ENCODE measurements at regions not wholly inside any gene's neighbourhood (a gene's known extent, or its start where the extent isn't known, plus 50 kb on each side); places are given as distances from the start of the nearest gene placed in this dataset.

DNA sequence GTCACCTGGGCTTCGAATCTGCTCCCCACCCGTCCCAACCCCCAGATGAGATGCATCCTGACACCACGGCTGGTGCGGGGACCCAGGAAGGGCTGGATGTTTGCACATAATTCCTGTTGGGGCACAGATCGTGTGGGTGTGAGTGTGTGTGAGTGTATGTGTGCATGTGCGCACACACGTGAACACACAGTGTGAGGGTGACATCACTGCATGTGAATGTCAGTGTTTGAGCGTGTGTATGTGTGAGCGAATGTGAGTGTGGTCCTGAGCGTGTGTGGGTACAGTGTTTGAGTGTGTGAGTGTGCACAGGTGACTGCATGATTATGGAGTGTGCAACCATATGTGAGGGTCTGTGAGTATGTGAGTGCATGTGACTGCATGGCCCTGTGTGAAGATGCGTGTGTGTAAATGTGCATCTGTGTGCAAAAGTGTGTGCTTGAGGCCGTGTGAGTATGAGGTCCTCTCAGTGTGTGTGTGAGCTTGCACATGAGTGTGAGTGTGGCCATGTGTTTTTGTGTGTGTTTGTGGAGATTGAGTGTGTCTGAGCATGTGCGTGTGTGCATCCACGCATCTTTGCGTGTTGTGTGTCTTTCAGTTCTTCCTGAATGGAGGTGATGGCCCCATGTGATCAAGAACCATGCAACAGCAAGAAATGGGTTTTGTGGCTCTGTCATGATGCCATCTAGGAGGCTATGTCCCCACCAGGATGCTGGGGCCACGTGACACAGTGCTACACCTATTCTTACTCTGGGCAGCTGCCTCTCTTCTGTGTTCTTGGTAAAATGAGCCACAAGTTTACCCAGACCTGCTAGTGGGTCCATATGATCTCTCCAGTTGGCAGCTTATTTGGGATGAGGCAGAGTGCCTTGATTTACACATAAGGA, 70.5 kb upstream of the GCSH start:
- Histone ChIP-seq H3K27ac (ENCODE audit: low read length) (no peak overlapping the region), H3K9ac (ENCODE audit: low read depth, low read length) (no peak overlapping the region), H3K4me1 (ENCODE audit: insufficient read depth, low read length) (no peaks in the 10 kb centered on the region), H3K4me3 (ENCODE audit: low read length) (no peak overlapping the region), H3K9me3 (ENCODE audit: insufficient read depth, low read depth, low read length) (no peaks in the 10 kb centered on the region), H3K36me3 (ENCODE audit: insufficient read depth, low read depth, low read length) (no peaks in the 10 kb centered on the region), H3K27me3 (ENCODE audit: insufficient read depth, low read length) (no peaks in the 10 kb centered on the region)

DNA sequence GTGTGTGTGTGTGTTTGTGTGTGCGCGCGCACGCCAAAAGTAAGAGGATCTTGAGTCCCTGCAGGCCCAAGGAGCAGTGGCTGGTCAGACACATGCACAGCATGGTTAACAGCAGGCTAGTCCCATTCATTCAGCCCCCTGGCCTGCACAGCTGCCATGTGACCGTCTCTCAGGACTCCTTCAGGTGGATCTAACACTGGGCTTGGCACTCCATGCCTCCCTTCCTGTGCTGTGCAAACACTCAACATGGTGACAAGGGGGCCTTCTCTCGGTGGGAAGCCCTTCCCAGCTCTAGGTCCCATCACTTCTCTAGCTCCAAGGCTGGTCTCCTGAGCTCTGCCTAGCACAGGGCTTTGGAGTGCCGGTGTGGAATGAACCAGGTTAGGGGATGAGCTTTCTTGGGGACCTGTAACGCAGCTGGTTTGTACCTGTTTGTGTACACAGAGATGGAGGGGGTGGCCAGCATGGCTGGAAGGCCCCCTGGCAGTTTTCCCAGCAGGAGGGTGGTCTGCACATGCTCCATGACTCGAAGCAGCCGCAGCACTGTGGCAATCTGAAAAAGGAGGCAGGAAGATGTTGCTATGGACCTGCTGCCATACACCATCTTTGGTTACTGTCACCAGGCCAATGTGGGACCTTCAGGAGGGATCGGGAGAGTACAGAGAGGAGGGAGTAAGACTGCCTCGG, 69.4 kb upstream of the GCSH start:
- Histone ChIP-seq H3K27ac (ENCODE audit: low read length) (no peak overlapping the region), H3K9ac (ENCODE audit: low read depth, low read length) (no peak overlapping the region), H3K36me3 (ENCODE audit: insufficient read depth, low read depth, low read length) (no peaks in the 10 kb centered on the region), H3K4me1 (ENCODE audit: insufficient read depth, low read length) (no peaks in the 10 kb centered on the region), H3K27me3 (ENCODE audit: insufficient read depth, low read length) (no peaks in the 10 kb centered on the region), H3K4me3 (ENCODE audit: low read length) (no peak overlapping the region), H3K9me3 (ENCODE audit: insufficient read depth, low read depth, low read length) (no peaks in the 10 kb centered on the region)

- no peaks in the 10 kb centered on the region for H3K27me3 ChIP-seq (ENCODE audit: insufficient read depth, low read length)
- H3K4me3 ChIP-seq (ENCODE audit: low read length) = no peak overlapping the region
These were observed 68.8 kb upstream of the GCSH start for GRCh38 chr16:81164958-81165357.

GRCh38 chr16:81164481-81164880, 68.3 kb upstream of the GCSH start:
- Histone ChIP-seq H3K27ac (ENCODE audit: low read length) (no peak overlapping the region), H3K4me3 (ENCODE audit: low read length) (no peak overlapping the region), H3K9me3 (ENCODE audit: insufficient read depth, low read depth, low read length) (no peaks in the 10 kb centered on the region), H3K36me3 (ENCODE audit: insufficient read depth, low read depth, low read length) (no peaks in the 10 kb centered on the region), H3K4me1 (ENCODE audit: insufficient read depth, low read length) (no peaks in the 10 kb centered on the region), H3K9ac (ENCODE audit: low read depth, low read length) (no peak overlapping the region), H3K27me3 (ENCODE audit: insufficient read depth, low read length) (no peaks in the 10 kb centered on the region)

More at GRCh38 chr16:81164958-81165357, 68.8 kb upstream of the GCSH start:
- Histone ChIP-seq H3K36me3 (ENCODE audit: insufficient read depth, low read depth, low read length) (no peaks in the 10 kb centered on the region), H3K9ac (ENCODE audit: low read depth, low read length) (no peak overlapping the region), H3K4me1 (ENCODE audit: insufficient read depth, low read length) (no peaks in the 10 kb centered on the region), H3K27ac (ENCODE audit: low read length) (no peak overlapping the region), H3K9me3 (ENCODE audit: insufficient read depth, low read depth, low read length) (no peaks in the 10 kb centered on the region)

GRCh38 chr16:81163671-81164070, 67.5 kb upstream of the GCSH start:
- Histone ChIP-seq H3K27me3 (ENCODE audit: insufficient read depth, low read length) (no peaks in the 10 kb centered on the region), H3K27ac (ENCODE audit: low read length) (no peak overlapping the region), H3K36me3 (ENCODE audit: insufficient read depth, low read depth, low read length) (no peaks in the 10 kb centered on the region), H3K4me3 (ENCODE audit: low read length) (no peak overlapping the region), H3K9ac (ENCODE audit: low read depth, low read length) (no peak overlapping the region), H3K9me3 (ENCODE audit: insufficient read depth, low read depth, low read length) (no peaks in the 10 kb centered on the region), H3K4me1 (ENCODE audit: insufficient read depth, low read length) (no peaks in the 10 kb centered on the region)

- no peak overlapping the region for H3K4me3 ChIP-seq (ENCODE audit: low read length)
- H3K36me3 ChIP-seq (ENCODE audit: insufficient read depth, low read depth, low read length) = no peaks in the 10 kb centered on the region
- H3K27me3 ChIP-seq (ENCODE audit: insufficient read depth, low read length) = no peaks in the 10 kb centered on the region
- no peak overlapping the region for H3K27ac ChIP-seq (ENCODE audit: low read length)
- no peak overlapping the region for H3K9ac ChIP-seq (ENCODE audit: low read depth, low read length)
- H3K4me1 ChIP-seq (ENCODE audit: insufficient read depth, low read length) = no peaks in the 10 kb centered on the region
- no peaks in the 10 kb centered on the region for H3K9me3 ChIP-seq (ENCODE audit: insufficient read depth, low read depth, low read length)
These were observed 62.8 kb upstream of the GCSH start for GRCh38 chr16:81158964-81159363.

DNA sequence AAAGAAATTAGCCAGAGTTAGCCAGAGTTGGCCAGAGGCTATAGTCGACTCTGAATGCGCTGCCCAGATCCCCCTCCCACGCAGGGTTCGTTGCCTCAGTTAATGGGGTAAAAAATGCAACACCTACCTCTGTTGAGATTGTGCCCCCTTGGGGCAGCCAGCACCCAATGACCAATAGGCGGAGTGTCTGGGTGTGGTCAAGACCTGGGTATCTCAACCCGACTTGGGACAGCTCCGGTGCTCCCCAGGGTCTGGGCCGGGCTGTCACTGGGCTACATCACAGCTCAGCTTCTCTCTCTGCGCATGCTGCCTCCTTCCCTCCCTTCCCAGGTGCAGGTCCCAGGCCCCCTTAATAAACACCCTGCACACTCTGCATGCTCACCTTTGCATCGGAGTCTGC, 59.6 kb upstream of the GCSH start:
- Histone ChIP-seq H3K27me3 (ENCODE audit: insufficient read depth, low read length) (no peaks in the 10 kb centered on the region), H3K4me1 (ENCODE audit: insufficient read depth, low read length) (no peaks in the 10 kb centered on the region), H3K9me3 (ENCODE audit: insufficient read depth, low read depth, low read length) (no peaks in the 10 kb centered on the region)

GRCh38 chr16:81151648-81152310, 55.6 kb upstream of the GCSH start:
- Histone ChIP-seq H3K9me3 (ENCODE audit: insufficient read depth, low read depth, low read length) (no peaks in the 10 kb centered on the region), H3K27ac (ENCODE audit: low read length) (no peak overlapping the region)

More for the DNA sequence above, 59.6 kb upstream of the GCSH start:
- no peak overlapping the region for H3K9ac ChIP-seq (ENCODE audit: low read depth, low read length)
- no peak overlapping the region for H3K4me3 ChIP-seq (ENCODE audit: low read length)
- H3K27ac ChIP-seq (ENCODE audit: low read length) = no peak overlapping the region
- no peaks in the 10 kb centered on the region for H3K36me3 ChIP-seq (ENCODE audit: insufficient read depth, low read depth, low read length)

GRCh38 chr16:81149614-81150013, 53.4 kb upstream of the GCSH start:
- no peak overlapping the region for H3K9ac ChIP-seq (ENCODE audit: low read depth, low read length)
- no peaks in the 10 kb centered on the region for H3K27me3 ChIP-seq (ENCODE audit: insufficient read depth, low read length)
- no peaks in the 10 kb centered on the region for H3K36me3 ChIP-seq (ENCODE audit: insufficient read depth, low read depth, low read length)
- no peak overlapping the region for H3K27ac ChIP-seq (ENCODE audit: low read length)
- H3K4me3 ChIP-seq (ENCODE audit: low read length) = no peak overlapping the region
- no peaks in the 10 kb centered on the region for H3K4me1 ChIP-seq (ENCODE audit: insufficient read depth, low read length)
- no peaks in the 10 kb centered on the region for H3K9me3 ChIP-seq (ENCODE audit: insufficient read depth, low read depth, low read length)

More at GRCh38 chr16:81151648-81152310, 55.6 kb upstream of the GCSH start:
- Histone ChIP-seq H3K36me3 (ENCODE audit: insufficient read depth, low read depth, low read length) (no peaks in the 10 kb centered on the region), H3K27me3 (ENCODE audit: insufficient read depth, low read length) (no peaks in the 10 kb centered on the region), H3K9ac (ENCODE audit: low read depth, low read length) (no peak overlapping the region), H3K4me1 (ENCODE audit: insufficient read depth, low read length) (no peaks in the 10 kb centered on the region), H3K4me3 (ENCODE audit: low read length) (no peak overlapping the region)

GRCh38 chr16:81148277-81148676, 52.1 kb upstream of the GCSH start:
- no peak overlapping the region for H3K27ac ChIP-seq (ENCODE audit: low read length)
- no peaks in the 10 kb centered on the region for H3K27me3 ChIP-seq (ENCODE audit: insufficient read depth, low read length)
- H3K4me3 ChIP-seq (ENCODE audit: low read length) = no peak overlapping the region
- H3K9ac ChIP-seq (ENCODE audit: low read depth, low read length) = no peak overlapping the region
- H3K36me3 ChIP-seq (ENCODE audit: insufficient read depth, low read depth, low read length) = no peaks in the 10 kb centered on the region
- H3K4me1 ChIP-seq (ENCODE audit: insufficient read depth, low read length) = no peaks in the 10 kb centered on the region
- H3K9me3 ChIP-seq (ENCODE audit: insufficient read depth, low read depth, low read length) = no peaks in the 10 kb centered on the region
